ENCODE measurements at regions not wholly inside any gene's neighbourhood (a gene's known extent, or its start where the extent isn't known, plus 50 kb on each side); places are given as distances from the start of the nearest gene placed in this dataset.

GRCh38 chr1:119565131-119565772 is 58.2 kb downstream of the HSD3B1 start:
- H3K27me3 Mint-ChIP-seq = peaks cover 7 to 20% of the 10 kb centered on the region in 2 donors
- peak overlapping the region in 1 of 8 donors; percentile 1 for H3K27ac Mint-ChIP-seq
- Histone ChIP-seq H3K4me3 (ENCODE audit: low read length) (no peak overlapping the region), H3K27me3 (ENCODE audit: insufficient read depth, low read length, poor library complexity, severe bottlenecking) (no peaks in the 10 kb centered on the region), H3K4me1 (ENCODE audit: insufficient read depth, low read length) (no peaks in the 10 kb centered on the region), H3K36me3 (ENCODE audit: insufficient read depth, low read length) (no peaks in the 10 kb centered on the region), H3K9me3 (ENCODE audit: low read length) (no peaks in the 10 kb centered on the region), H3K27ac (ENCODE audit: low read depth, low read length) (no peak overlapping the region)
- H3K4me3 Mint-ChIP-seq = no peak overlapping the region
- H3K4me1 Mint-ChIP-seq = no peaks in the 10 kb centered on the region
- DNase-seq = no peak
- POLR2A ChIA-PET = no interaction called here
- CTCF ChIA-PET = no interaction called here
- no peaks in the 10 kb centered on the region for H3K36me3 Mint-ChIP-seq
- H3K9me3 Mint-ChIP-seq = peaks cover 0 to 5% (median 0%) of the 10 kb centered on the region in 5 donors

DNA sequence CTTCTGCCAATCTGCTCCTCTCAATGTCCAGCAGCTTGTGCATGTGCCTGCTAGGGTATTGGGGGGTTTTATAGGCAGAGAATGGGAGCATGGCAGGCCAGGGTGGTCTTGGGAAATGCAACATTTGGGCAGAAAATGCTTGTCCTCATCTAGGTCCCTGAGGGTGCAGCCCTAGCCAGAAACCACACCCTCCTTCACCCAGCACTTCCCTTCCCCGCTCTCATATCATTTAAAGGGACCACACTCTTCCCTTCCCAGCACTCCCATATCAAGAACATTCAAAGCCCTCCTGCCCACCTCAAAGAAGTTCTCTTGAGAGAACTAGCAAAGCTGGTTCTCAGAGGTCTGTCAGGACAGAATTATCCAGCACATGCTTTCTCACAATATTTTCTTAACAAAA is 62.1 kb downstream of the HSD3B1 start:
- ChIA-PET CTCF (no interaction called here), POLR2A (no interaction called here)
- Mint-ChIP-seq H3K27ac (no peak overlapping the region), H3K4me3 (no peak overlapping the region), H3K27me3 (peaks cover 10 to 25% of the 10 kb centered on the region in 2 donors), H3K9me3 (peaks cover 0 to 14% (median 3%) of the 10 kb centered on the region in 5 donors), H3K36me3 (no peaks in the 10 kb centered on the region), H3K4me1 (no peaks in the 10 kb centered on the region)
- DNase-seq = no peak
- Histone ChIP-seq H3K36me3 (ENCODE audit: insufficient read depth, low read length) (no peaks in the 10 kb centered on the region), H3K4me1 (ENCODE audit: insufficient read depth, low read length) (no peaks in the 10 kb centered on the region), H3K27ac (ENCODE audit: low read depth, low read length) (no peak overlapping the region), H3K4me3 (ENCODE audit: low read length) (no peak overlapping the region), H3K9me3 (ENCODE audit: low read length) (no peaks in the 10 kb centered on the region), H3K27me3 (ENCODE audit: insufficient read depth, low read length, poor library complexity, severe bottlenecking) (no peaks in the 10 kb centered on the region)
